A549 (cell line): ENCODE measurements at regions not wholly inside any gene's neighbourhood (a gene's known extent, or its start where the extent isn't known, plus 50 kb on each side); places are given as distances from the start of the nearest gene placed in this dataset.

Experiments used
- ATAC-seq, 2 experiments: fragments of 200-7000 bp in 1 of 2; fragments of >200 bp in 1 of 2; cut with Nextera tagmentation in 1 of 2; cut with Tn5 transposase in 1 of 2; 3 replicates each; pipeline versions ENCODE4 v1.8.0 to v1.9.1; 2018 to 2020; ENCODE audit warnings: mild to moderate bottlenecking in 1 of 2, moderate library complexity in 1 of 2
- CTCF ChIA-PET: fragments of 300-600 bp; sonication (Branson Sonifier 250); formaldehyde crosslinking; extraction: SDS; loops from one replicate; lab custom pipeline; 2021; ENCODE audit warnings: antibody characterized with exemption, inconsistent platforms; lab: Yijun Ruan, JAX
- POLR2A ChIA-PET: fragments of 350-600 bp; formaldehyde crosslinking; extraction: SDS; loops from one replicate; lab custom pipeline; 2021; ENCODE audit warnings: antibody characterized with exemption, inconsistent platforms; lab: Yijun Ruan, JAX
- DNase-seq, 2 experiments: peaks; one replicate each; pipeline versions ENCODE4 v3.0.0 to v3.0.0-alpha.2; 2011 to 2016; ENCODE audit warnings: low read depth in 1 of 2, low spot score in 1 of 2
- FAIRE-seq: peaks from 2 replicates; lab custom pipeline; 2011; peaks lifted over from hg19 to GRCh38; lab: Jason Lieb, UNC
- H3K27ac ChIP-seq, 2 experiments: fragments of >200 bp; sonication (Bioruptor Twin); formaldehyde crosslinking; 3 replicates each; pipeline ENCODE4 v1.5.1; 2016 to 2017
- H3K4me1 ChIP-seq: fragments of >200 bp; sonication (Bioruptor Twin); formaldehyde crosslinking; 3 replicates; pipeline ENCODE4 v1.6.1; 2016
- H3K4me2 ChIP-seq: fragments of >200 bp; sonication (Bioruptor Twin); formaldehyde crosslinking; 3 replicates; pipeline ENCODE4 v1.6.1; 2016
- H3K4me3 ChIP-seq: fragments of >200 bp; sonication (Bioruptor Twin); formaldehyde crosslinking; 3 replicates; pipeline ENCODE4 v1.5.1; 2016
- H3K9me3 ChIP-seq: fragments of >200 bp; sonication (Bioruptor Twin); formaldehyde crosslinking; 3 replicates; pipeline ENCODE4 v1.6.1; 2016
- CHD2 ChIP-seq: fragments of 150-350 bp; IDR thresholded peaks from 2 replicates; pipeline ENCODE4 v1.6.1; 2014; ENCODE audit warnings: low read length; ENCODE audit not compliant: partially characterized antibody
- EP300 ChIP-seq, 2 experiments: fragments of >200 bp; sonication (Bioruptor Twin); formaldehyde crosslinking; IDR thresholded peaks; 2 replicates in 1 of 2; 3 replicates in 1 of 2; pipeline ENCODE4 v1.6.1; 2016 to 2017
- ESRRA ChIP-seq: fragments of 150-350 bp; IDR thresholded peaks from 2 replicates; pipeline ENCODE4 v1.6.1; 2014; ENCODE audit warnings: mild to moderate bottlenecking, low read length, borderline replicate concordance
- FOSL2 ChIP-seq, 2 experiments: fragments of 450-650 bp in 1 of 2; fragments of >200 bp in 1 of 2; sonication (Bioruptor Twin) in 1 of 2; formaldehyde crosslinking; IDR thresholded peaks; 2 replicates each; pipeline versions ENCODE4 v1.5.0 to v1.6.1; 2016 to 2020; ENCODE audit warnings: mild to moderate bottlenecking in 1 of 2, moderate library complexity in 1 of 2
- MAFK ChIP-seq: fragments of 450-650 bp; IDR thresholded peaks from 2 replicates; pipeline ENCODE4 v1.6.1; 2014; ENCODE audit not compliant: partially characterized antibody
- MYC ChIP-seq: IDR thresholded peaks from 2 replicates; pipeline ENCODE4 v1.6.1; 2012; ENCODE audit warnings: mild to moderate bottlenecking, inconsistent platforms, low read length, improper control_type of control experiment, borderline replicate concordance
- NR3C1 ChIP-seq: fragments of >200 bp; sonication (Bioruptor Twin); formaldehyde crosslinking; IDR thresholded peaks from 3 replicates; pipeline ENCODE4 v1.6.1; 2017
- PHF8 ChIP-seq: fragments of 200-600 bp; sonication (generic); IDR thresholded peaks from 2 replicates; pipeline ENCODE4 v1.6.1; 2016; ENCODE audit warnings: low read depth, mild to moderate bottlenecking, antibody characterized with exemption, moderate library complexity, borderline replicate concordance
- POLR2A ChIP-seq: IDR thresholded peaks from 2 replicates; pipeline ENCODE4 v1.6.1; 2012; ENCODE audit warnings: mild to moderate bottlenecking, low read length
- RCOR1 ChIP-seq: fragments of 150-350 bp; IDR thresholded peaks from 2 replicates; pipeline ENCODE4 v1.6.1; 2014; ENCODE audit warnings: antibody characterized with exemption, low read length, low read depth
- RFX5 ChIP-seq: fragments of 450-650 bp; IDR thresholded peaks from 2 replicates; pipeline ENCODE4 v1.7.1; 2014; ENCODE audit warnings: antibody characterized with exemption, mild to moderate bottlenecking, moderate library complexity
- RNF2 ChIP-seq: fragments of 200-600 bp; sonication (generic); IDR thresholded peaks from 2 replicates; pipeline ENCODE4 v1.6.1; 2016; ENCODE audit warnings: low read depth, mild to moderate bottlenecking, antibody characterized with exemption, moderate library complexity, borderline replicate concordance
- TP53 ChIP-seq: fragments of 250-450 bp; sonication (Bioruptor Pico); IDR thresholded peaks from 2 replicates; pipeline ENCODE4 v1.5.0; 2021; ENCODE audit warnings: mild to moderate bottlenecking, moderate library complexity
- ZFP36 ChIP-seq: fragments of 450-650 bp; IDR thresholded peaks from 2 replicates; pipeline ENCODE4 v1.6.1; 2014; ENCODE audit warnings: borderline replicate concordance; ENCODE audit not compliant: partially characterized antibody
- ZNF302 ChIP-seq: fragments of 250-450 bp; sonication (Bioruptor Pico); IDR thresholded peaks from 2 replicates; pipeline ENCODE4 v1.9.0; 2021; ENCODE audit warnings: inconsistent platforms, mild to moderate bottlenecking, moderate library complexity
- WGBS: methylation state at CpG from one replicate; pipeline ENCODE4 v1.1.6; 2017; ENCODE audit errors: missing lambda C conversion rate; 5-methylcytosine and 5-hydroxymethylcytosine counted together
- TF ChIP-seq, protein P1 (sequence below): fragments of >200 bp; sonication (Bioruptor Twin); formaldehyde crosslinking; IDR thresholded peaks from 3 replicates; pipeline ENCODE4 v1.5.1; 2016
- TF ChIP-seq, protein P2 (sequence below): IDR thresholded peaks from 2 replicates; pipeline ENCODE4 v1.6.1; 2012
- TF ChIP-seq, protein P3 (sequence below): IDR thresholded peaks from 2 replicates; pipeline ENCODE4 v1.6.1; 2012; ENCODE audit warnings: low read depth, borderline replicate concordance

DNA sequence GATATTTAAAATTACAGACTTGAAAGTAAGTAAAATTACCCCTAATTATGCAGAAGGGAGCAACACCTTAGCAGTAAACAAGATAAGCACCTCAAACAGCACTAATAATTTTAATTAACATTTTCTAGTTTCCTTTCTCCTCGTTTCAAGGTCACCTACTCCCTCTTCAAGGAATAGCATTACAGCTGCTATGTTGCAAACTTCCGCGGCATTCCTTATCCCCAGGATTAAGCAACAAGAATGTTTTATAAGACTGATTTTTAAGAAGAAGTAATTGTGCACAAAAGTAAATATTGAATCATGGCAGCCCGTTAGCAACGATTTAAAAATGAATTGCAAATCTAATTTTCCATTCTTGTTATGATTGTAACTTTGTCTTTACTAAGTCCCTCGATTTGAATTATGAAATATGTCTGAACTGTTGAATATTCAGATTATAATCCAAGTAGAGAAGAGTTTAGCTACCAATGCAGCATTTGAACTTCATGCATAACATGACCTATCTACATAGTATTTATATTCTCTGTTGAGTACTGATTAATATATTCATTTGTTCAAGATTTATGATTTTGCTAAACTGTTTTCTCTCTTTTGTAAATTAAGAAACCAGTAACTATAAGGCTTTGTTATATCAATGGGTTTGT is 593.5 kb upstream of the MGMT start:
- no peaks in the 10 kb centered on the region for H3K9me3 ChIP-seq
- CTCF ChIA-PET = no interaction called here
- POLR2A ChIA-PET = no interaction called here
- TF ChIP-seq NR3C1 (no peak), MYC (no peak), EP300 (IDR thresholded peaks at IDR 0.05) (no peak), FOSL2 (IDR thresholded peaks at IDR 0.05) (no peak), FOSL2 (CRISPR knock-in tag; IDR thresholded peaks at IDR 0.05) (no peak), MAFK (no peak)
- TF ChIP-seq, protein P1, sequence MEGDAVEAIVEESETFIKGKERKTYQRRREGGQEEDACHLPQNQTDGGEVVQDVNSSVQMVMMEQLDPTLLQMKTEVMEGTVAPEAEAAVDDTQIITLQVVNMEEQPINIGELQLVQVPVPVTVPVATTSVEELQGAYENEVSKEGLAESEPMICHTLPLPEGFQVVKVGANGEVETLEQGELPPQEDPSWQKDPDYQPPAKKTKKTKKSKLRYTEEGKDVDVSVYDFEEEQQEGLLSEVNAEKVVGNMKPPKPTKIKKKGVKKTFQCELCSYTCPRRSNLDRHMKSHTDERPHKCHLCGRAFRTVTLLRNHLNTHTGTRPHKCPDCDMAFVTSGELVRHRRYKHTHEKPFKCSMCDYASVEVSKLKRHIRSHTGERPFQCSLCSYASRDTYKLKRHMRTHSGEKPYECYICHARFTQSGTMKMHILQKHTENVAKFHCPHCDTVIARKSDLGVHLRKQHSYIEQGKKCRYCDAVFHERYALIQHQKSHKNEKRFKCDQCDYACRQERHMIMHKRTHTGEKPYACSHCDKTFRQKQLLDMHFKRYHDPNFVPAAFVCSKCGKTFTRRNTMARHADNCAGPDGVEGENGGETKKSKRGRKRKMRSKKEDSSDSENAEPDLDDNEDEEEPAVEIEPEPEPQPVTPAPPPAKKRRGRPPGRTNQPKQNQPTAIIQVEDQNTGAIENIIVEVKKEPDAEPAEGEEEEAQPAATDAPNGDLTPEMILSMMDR = no peak
- TF ChIP-seq, all 56 proteins: peak for 0
- no peak overlapping the region for H3K4me3 ChIP-seq
- H3K27ac ChIP-seq = no peak overlapping the region
- H3K4me1 ChIP-seq = no peaks in the 10 kb centered on the region
- FAIRE-seq (no peak), DNase-seq (no peak), ATAC-seq (no peak)
- no peak overlapping the region for H3K4me2 ChIP-seq
- WGBS = 1% methylated on average over 6 of the region's 6 CpGs

DNA sequence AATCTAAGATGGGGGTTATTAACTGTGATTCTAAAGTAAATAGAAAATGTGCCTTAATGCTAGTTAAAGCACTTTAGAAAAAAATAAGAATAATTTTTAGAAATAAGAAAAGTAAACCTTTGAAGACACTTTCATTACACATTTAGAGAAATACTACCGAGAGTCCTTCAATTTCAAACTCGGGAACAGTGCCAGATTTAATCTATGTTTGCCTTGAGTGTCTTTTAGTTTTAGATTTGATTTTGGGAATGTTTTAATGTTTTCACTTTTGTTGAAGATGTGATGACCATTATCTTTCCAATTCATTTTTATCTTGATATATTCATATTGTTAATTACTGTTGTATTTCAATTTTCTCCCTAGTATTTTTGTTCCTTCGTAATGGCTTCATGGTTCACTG is 592.7 kb upstream of the MGMT start:
- DNase-seq = no peak
- ChIA-PET CTCF (no interaction called here), POLR2A (no interaction called here)
- Histone ChIP-seq H3K27ac (no peak overlapping the region), H3K4me3 (no peak overlapping the region), H3K4me2 (no peak overlapping the region), H3K4me1 (no peaks in the 10 kb centered on the region), H3K9me3 (no peaks in the 10 kb centered on the region)
- no peak for FAIRE-seq
- no peak for TF ChIP-seq TP53 (CRISPR knock-in tag)
- TF ChIP-seq RCOR1 = no peak
- TF ChIP-seq ESRRA = no peak
- no peak for TF ChIP-seq RFX5
- no peak for TF ChIP-seq CHD2
- TF ChIP-seq, protein P2, sequence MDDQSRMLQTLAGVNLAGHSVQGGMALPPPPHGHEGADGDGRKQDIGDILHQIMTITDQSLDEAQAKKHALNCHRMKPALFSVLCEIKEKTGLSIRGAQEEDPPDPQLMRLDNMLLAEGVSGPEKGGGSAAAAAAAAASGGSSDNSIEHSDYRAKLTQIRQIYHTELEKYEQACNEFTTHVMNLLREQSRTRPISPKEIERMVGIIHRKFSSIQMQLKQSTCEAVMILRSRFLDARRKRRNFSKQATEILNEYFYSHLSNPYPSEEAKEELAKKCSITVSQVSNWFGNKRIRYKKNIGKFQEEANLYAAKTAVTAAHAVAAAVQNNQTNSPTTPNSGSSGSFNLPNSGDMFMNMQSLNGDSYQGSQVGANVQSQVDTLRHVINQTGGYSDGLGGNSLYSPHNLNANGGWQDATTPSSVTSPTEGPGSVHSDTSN = no peak
- TF ChIP-seq RNF2 = no peak
- TF ChIP-seq POLR2A = no peak
- TF ChIP-seq ZNF302 = no peak
- no peak for TF ChIP-seq ZFP36
- TF ChIP-seq, protein P3, sequence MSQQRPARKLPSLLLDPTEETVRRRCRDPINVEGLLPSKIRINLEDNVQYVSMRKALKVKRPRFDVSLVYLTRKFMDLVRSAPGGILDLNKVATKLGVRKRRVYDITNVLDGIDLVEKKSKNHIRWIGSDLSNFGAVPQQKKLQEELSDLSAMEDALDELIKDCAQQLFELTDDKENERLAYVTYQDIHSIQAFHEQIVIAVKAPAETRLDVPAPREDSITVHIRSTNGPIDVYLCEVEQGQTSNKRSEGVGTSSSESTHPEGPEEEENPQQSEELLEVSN = no peak
- WGBS = under 1% methylated on average over 3 of the region's 3 CpGs
- no peak for ATAC-seq

DNA sequence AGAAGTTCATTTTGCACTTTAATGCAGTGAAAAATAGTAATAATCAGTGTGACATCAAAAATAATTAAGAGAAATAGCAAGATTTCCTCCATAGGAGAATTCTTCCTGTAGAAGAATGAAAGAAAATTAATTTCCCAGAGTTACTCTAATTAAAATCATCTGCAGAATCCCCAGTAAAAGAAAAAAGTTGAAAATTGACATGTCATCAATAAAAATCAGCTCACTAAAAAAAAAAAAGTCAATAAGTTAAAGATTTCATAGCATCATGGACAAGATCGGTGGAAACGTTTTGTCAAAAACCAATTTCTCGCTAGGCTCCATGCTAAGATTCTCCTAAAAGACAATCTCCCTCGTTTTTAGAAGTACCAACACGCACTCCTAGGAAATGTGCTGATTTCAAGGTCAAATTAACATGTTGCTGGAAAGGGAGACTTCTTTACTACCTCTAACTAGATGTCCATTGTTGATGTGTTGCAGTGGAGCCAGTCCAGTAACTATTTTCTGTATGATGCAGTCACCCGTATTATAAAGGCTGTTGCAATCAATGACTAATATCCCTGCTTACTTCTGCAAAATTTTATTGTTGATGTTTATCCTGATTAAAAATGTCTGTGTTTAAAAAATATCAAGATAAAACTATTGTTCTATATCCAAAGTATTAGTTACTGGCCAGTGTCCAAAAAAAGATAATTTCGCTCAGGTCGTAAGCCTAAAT is 591.9 kb upstream of the MGMT start:
- Histone ChIP-seq H3K4me1 (no peaks in the 10 kb centered on the region), H3K9me3 (no peaks in the 10 kb centered on the region), H3K4me3 (no peak overlapping the region), H3K4me2 (no peak overlapping the region), H3K27ac (no peak overlapping the region)
- TF ChIP-seq PHF8 = no peak
- TF ChIP-seq MAFK = peak; percentile 23
- 23% methylated on average over 8 of the region's 8 CpGs for WGBS
- ChIA-PET POLR2A (no interaction called here), CTCF (no interaction called here)
- DNase-seq (no peak), ATAC-seq (no peak), FAIRE-seq (no peak)
